Ovary (tissue), 3 donors: ENCODE measurements at regions not wholly inside any gene's neighbourhood (a gene's known extent, or its start where the extent isn't known, plus 50 kb on each side); places are given as distances from the start of the nearest gene placed in this dataset.

Experiments used
- CTCF ChIP-seq, 3 donors: fragments of 450-650 bp in 2 of 3; fragments of 200-600 bp in 1 of 3; IDR thresholded peaks; one replicate each; pipeline versions ENCODE4 v1.5.1 to v1.8.0; 2016 to 2022; ENCODE audit warnings: antibody characterized with exemption in 3 of 3, mild to moderate bottlenecking in 1 of 3
- EP300 ChIP-seq: sonication (generic); formaldehyde crosslinking; IDR thresholded peaks from one replicate; pipeline ENCODE4 v1.6.1; 2017; ENCODE audit warnings: antibody characterized with exemption
- POLR2A ChIP-seq: fragments of 450-650 bp; IDR thresholded peaks from one replicate; pipeline ENCODE4 v1.6.1; 2017; ENCODE audit warnings: antibody characterized with exemption, mild to moderate bottlenecking, moderate library complexity
- donor health status: DM: no; HTN: no; CAD: no.

- no peak for TF ChIP-seq CTCF (IDR thresholded peaks at IDR 0.05)
- no peak for TF ChIP-seq POLR2A
- TF ChIP-seq EP300, result no peak
Measured at GRCh38 chr12:127655691-127656090, 611.3 kb upstream of the TMEM132C start.
